ENCODE measurements at regions not wholly inside any gene's neighbourhood (a gene's known extent, or its start where the extent isn't known, plus 50 kb on each side); places are given as distances from the start of the nearest gene placed in this dataset.

- TF ChIP-seq KDM6A (CRISPR knock-in tag; IDR thresholded peaks at IDR 0.05; ENCODE audit: low read depth) = peak; percentile 36; the same call in 1 of the 2 replicates
- peak; percentile 61; the same call in 1 of the 2 replicates for TF ChIP-seq ARID3A (IDR thresholded peaks at IDR 0.05; ENCODE audit: low read depth, low read length)
- no peak for TF ChIP-seq SOX6 (IDR thresholded peaks at IDR 0.05)
- TF ChIP-seq SOX6 (CRISPR knock-in tag; IDR thresholded peaks at IDR 0.05) = peak; percentile 88
- TF ChIP-seq BCLAF1 (IDR thresholded peaks at IDR 0.05) = no peak
- peak; percentile 90 for TF ChIP-seq SOX5 (CRISPR knock-in tag; IDR thresholded peaks at IDR 0.05; ENCODE audit: borderline replicate concordance)
- TF ChIP-seq RAD21 (CRISPR knock-in tag; IDR thresholded peaks at IDR 0.05) = no peak
- 0 out of 2 replicates have a peak, but pooled peaks have one; percentile 23 for TF ChIP-seq ZNF205 (CRISPR knock-in tag; IDR thresholded peaks at IDR 0.05)
- TF ChIP-seq GATA4 (IDR thresholded peaks at IDR 0.05; ENCODE audit: borderline replicate concordance, low read depth) = peak; percentile 30; the same call in 1 of the 2 replicates
- peak; percentile 68; the same call in 1 of the 2 replicates for TF ChIP-seq ZKSCAN8 (CRISPR knock-in tag; IDR thresholded peaks at IDR 0.05; ENCODE audit: borderline replicate concordance)
- TF ChIP-seq MXD4 (CRISPR knock-in tag; IDR thresholded peaks at IDR 0.05) = no peak
- TF ChIP-seq DPF2 (CRISPR knock-in tag; IDR thresholded peaks at IDR 0.05; ENCODE audit: borderline replicate concordance, low read depth) = peak; percentile 47; the same call in 1 of the 2 replicates
- peak; percentile 72; the same call in 1 of the 2 replicates for TF ChIP-seq CREM (IDR thresholded peaks at IDR 0.05)
- no peak for TF ChIP-seq CREM (CRISPR knock-in tag; IDR thresholded peaks at IDR 0.05)
- TF ChIP-seq HMG20B (CRISPR knock-in tag; conservative IDR thresholded peaks at IDR 0.05) = no peak
- TF ChIP-seq ZNF224 (CRISPR knock-in tag; IDR thresholded peaks at IDR 0.05) = no peak
- no peak for TF ChIP-seq ZNF142 (CRISPR knock-in tag; IDR thresholded peaks at IDR 0.05)
- peak; percentile 36; the same call in 1 of the 2 replicates for TF ChIP-seq SIX4 (CRISPR knock-in tag; IDR thresholded peaks at IDR 0.05)
- no peak for TF ChIP-seq ZNF24 (IDR thresholded peaks at IDR 0.05)
- 0 out of 2 replicates have a peak, but pooled peaks have one; percentile 40 for TF ChIP-seq THAP11 (CRISPR knock-in tag; IDR thresholded peaks at IDR 0.05)
- peak; percentile 57; the same call in 1 of the 2 replicates for TF ChIP-seq ZNF614 (CRISPR knock-in tag; IDR thresholded peaks at IDR 0.05; ENCODE audit: borderline replicate concordance)
Measured at GRCh38 chr7:16958724-16959123, 76.9 kb upstream of the AGR3 start (continued).

Measured in HepG2 (cell line).